GM21367 (cell line): ENCODE measurements at regions not wholly inside any gene's neighbourhood (a gene's known extent, or its start where the extent isn't known, plus 50 kb on each side); places are given as distances from the start of the nearest gene placed in this dataset.
"Not testable (repeated sequence)": the region's sequence is repeated elsewhere in the genome, so short reads cannot be mapped to it uniquely, and the experiment has no call there.

Source experiments
- ATAC-seq: cut with Tn5 transposase; IDR thresholded peaks from one replicate; pipeline ENCODE4 v1.9.1; 2021; ENCODE audit not compliant: unreplicated experiment

- ATAC-seq: no peak
Observed at GRCh38 chr3:177249203-177249602, 51.9 kb upstream of the TBL1XR1 start.

GRCh38 chr3:177250151-177250550 lies 52.9 kb upstream of the TBL1XR1 start:
- no peak for ATAC-seq

- ATAC-seq: no peak
Observed at GRCh38 chr3:177251755-177252154, 54.5 kb upstream of the TBL1XR1 start.

- no peak for ATAC-seq
Observed at GRCh38 chr3:177257006-177257405, 59.7 kb upstream of the TBL1XR1 start.

- no peak for ATAC-seq
Observed at GRCh38 chr3:177257625-177258024, 60.3 kb upstream of the TBL1XR1 start.

- ATAC-seq: no peak
Observed at GRCh38 chr3:177262396-177262795, 65.1 kb upstream of the TBL1XR1 start.

GRCh38 chr3:177263615-177264368 lies 66.5 kb upstream of the TBL1XR1 start:
- ATAC-seq: peak; percentile 63

GRCh38 chr3:177271811-177272501 lies 74.7 kb upstream of the TBL1XR1 start:
- ATAC-seq: not testable (repeated sequence)

- no peak for ATAC-seq
Observed at GRCh38 chr3:177278016-177278415, 80.7 kb upstream of the TBL1XR1 start.

GRCh38 chr3:177279118-177279815 lies 82.0 kb upstream of the TBL1XR1 start:
- no peak for ATAC-seq

GRCh38 chr3:177281292-177282118 lies 84.2 kb upstream of the TBL1XR1 start:
- no peak for ATAC-seq

- ATAC-seq: no peak
Observed at GRCh38 chr3:177282119-177282655, 84.9 kb upstream of the TBL1XR1 start.

GRCh38 chr3:177283983-177284382 lies 86.7 kb upstream of the TBL1XR1 start:
- no peak for ATAC-seq

GRCh38 chr3:177284383-177284881 lies 87.2 kb upstream of the TBL1XR1 start:
- ATAC-seq: no peak

GRCh38 chr3:177286034-177286433 lies 88.8 kb upstream of the TBL1XR1 start:
- no peak for ATAC-seq

- no peak for ATAC-seq
Observed at GRCh38 chr3:177287231-177287630, 89.9 kb upstream of the TBL1XR1 start.

GRCh38 chr3:177290633-177291032 lies 93.4 kb upstream of the TBL1XR1 start:
- no peak for ATAC-seq

- no peak for ATAC-seq
Observed at GRCh38 chr3:177294221-177294620, 96.9 kb upstream of the TBL1XR1 start.

- ATAC-seq: no peak
Observed at GRCh38 chr3:177295116-177295515, 97.8 kb upstream of the TBL1XR1 start.

- ATAC-seq: no peak
Observed at GRCh38 chr3:177299250-177299649, 102.0 kb upstream of the TBL1XR1 start.
